ENCODE measurements at regions not wholly inside any gene's neighbourhood (a gene's known extent, or its start where the extent isn't known, plus 50 kb on each side); places are given as distances from the start of the nearest gene placed in this dataset.

DNA sequence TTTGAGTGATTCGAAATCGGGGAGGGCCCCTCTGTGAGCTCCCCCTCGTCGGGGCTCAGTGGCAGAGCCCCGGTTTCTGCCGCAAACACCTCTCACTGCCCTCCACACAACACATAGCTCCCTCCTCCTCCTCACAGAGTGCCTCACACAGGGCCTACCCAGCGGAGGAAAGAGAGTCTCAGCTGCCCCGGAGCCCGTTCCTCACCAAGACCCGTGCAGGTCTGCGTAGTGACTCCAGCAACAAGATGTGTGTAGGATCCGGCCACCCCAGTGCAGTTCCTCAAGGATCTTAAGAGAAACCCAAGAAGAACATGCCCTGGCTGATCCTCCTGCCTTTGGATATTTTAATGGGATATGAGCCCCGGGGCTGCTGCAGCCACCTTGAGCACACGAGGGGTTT, 238.4 kb downstream of the BRD1 start:
- no peak for TF ChIP-seq POLR2AphosphoS5 (IDR thresholded peaks at IDR 0.05; ENCODE audit: low read depth)
- TF ChIP-seq CREB1 (CRISPR knock-in tag; IDR thresholded peaks at IDR 0.05; ENCODE audit: low read depth): no peak
- TF ChIP-seq, protein P1, sequence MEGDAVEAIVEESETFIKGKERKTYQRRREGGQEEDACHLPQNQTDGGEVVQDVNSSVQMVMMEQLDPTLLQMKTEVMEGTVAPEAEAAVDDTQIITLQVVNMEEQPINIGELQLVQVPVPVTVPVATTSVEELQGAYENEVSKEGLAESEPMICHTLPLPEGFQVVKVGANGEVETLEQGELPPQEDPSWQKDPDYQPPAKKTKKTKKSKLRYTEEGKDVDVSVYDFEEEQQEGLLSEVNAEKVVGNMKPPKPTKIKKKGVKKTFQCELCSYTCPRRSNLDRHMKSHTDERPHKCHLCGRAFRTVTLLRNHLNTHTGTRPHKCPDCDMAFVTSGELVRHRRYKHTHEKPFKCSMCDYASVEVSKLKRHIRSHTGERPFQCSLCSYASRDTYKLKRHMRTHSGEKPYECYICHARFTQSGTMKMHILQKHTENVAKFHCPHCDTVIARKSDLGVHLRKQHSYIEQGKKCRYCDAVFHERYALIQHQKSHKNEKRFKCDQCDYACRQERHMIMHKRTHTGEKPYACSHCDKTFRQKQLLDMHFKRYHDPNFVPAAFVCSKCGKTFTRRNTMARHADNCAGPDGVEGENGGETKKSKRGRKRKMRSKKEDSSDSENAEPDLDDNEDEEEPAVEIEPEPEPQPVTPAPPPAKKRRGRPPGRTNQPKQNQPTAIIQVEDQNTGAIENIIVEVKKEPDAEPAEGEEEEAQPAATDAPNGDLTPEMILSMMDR (conservative IDR thresholded peaks at IDR 0.05; ENCODE audit: low read depth in 2 of 2): no peak
- TF ChIP-seq, protein P2, sequence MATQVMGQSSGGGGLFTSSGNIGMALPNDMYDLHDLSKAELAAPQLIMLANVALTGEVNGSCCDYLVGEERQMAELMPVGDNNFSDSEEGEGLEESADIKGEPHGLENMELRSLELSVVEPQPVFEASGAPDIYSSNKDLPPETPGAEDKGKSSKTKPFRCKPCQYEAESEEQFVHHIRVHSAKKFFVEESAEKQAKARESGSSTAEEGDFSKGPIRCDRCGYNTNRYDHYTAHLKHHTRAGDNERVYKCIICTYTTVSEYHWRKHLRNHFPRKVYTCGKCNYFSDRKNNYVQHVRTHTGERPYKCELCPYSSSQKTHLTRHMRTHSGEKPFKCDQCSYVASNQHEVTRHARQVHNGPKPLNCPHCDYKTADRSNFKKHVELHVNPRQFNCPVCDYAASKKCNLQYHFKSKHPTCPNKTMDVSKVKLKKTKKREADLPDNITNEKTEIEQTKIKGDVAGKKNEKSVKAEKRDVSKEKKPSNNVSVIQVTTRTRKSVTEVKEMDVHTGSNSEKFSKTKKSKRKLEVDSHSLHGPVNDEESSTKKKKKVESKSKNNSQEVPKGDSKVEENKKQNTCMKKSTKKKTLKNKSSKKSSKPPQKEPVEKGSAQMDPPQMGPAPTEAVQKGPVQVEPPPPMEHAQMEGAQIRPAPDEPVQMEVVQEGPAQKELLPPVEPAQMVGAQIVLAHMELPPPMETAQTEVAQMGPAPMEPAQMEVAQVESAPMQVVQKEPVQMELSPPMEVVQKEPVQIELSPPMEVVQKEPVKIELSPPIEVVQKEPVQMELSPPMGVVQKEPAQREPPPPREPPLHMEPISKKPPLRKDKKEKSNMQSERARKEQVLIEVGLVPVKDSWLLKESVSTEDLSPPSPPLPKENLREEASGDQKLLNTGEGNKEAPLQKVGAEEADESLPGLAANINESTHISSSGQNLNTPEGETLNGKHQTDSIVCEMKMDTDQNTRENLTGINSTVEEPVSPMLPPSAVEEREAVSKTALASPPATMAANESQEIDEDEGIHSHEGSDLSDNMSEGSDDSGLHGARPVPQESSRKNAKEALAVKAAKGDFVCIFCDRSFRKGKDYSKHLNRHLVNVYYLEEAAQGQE (IDR thresholded peaks at IDR 0.05; ENCODE audit: unreplicated experiment): no peak
- no peak for TF ChIP-seq NANOG (IDR thresholded peaks at IDR 0.05; ENCODE audit: borderline replicate concordance)

Measured in GM23338 (cell line).